Calu3 (cell line): ENCODE measurements at regions not wholly inside any gene's neighbourhood (a gene's known extent, or its start where the extent isn't known, plus 50 kb on each side); places are given as distances from the start of the nearest gene placed in this dataset.

Experiments used
- BruUV-seq: library from RNA; stranded (reverse); fragments of 400-500 nt; replicated peaks from 2 replicates; lab custom pipeline; 2021; lab: Mats Ljungman, UMichigan
- CTCF ChIA-PET: fragments of 300-600 bp; sonication (Branson Sonifier 250); formaldehyde crosslinking; loops from one replicate; lab custom pipeline; 2022; ENCODE audit warnings: antibody characterized with exemption; lab: Charles Lee
- DNase-seq: peaks from one replicate; pipeline ENCODE4 v3.0.0; 2022
- H3K27ac Mint-ChIP-seq: one replicate; pipeline ENCODE4 v1.8.0; 2022; ENCODE audit warnings: mixed read lengths; ENCODE audit not compliant: unreplicated experiment
- H3K27me3 Mint-ChIP-seq: one replicate; pipeline ENCODE4 v1.8.0; 2022; ENCODE audit warnings: mixed read lengths; ENCODE audit not compliant: unreplicated experiment
- H3K36me3 Mint-ChIP-seq: one replicate; pipeline ENCODE4 v1.8.0; 2022; ENCODE audit warnings: mild to moderate bottlenecking, moderate library complexity, mixed read lengths; ENCODE audit not compliant: insufficient read depth, unreplicated experiment
- H3K4me1 Mint-ChIP-seq: one replicate; pipeline ENCODE4 v1.8.0; 2022; ENCODE audit warnings: mild to moderate bottlenecking, low read depth, mixed read lengths; ENCODE audit not compliant: unreplicated experiment
- H3K4me3 Mint-ChIP-seq: one replicate; pipeline ENCODE4 v1.8.0; 2022; ENCODE audit warnings: mild to moderate bottlenecking, low read depth, moderate library complexity, mixed read lengths; ENCODE audit not compliant: unreplicated experiment
- H3K9me3 Mint-ChIP-seq: one replicate; pipeline ENCODE4 v1.8.0; 2022; ENCODE audit warnings: low read depth, mixed read lengths; ENCODE audit not compliant: unreplicated experiment
- CTCF ChIP-seq: fragments of 200-600 bp; IDR thresholded peaks from one replicate; pipeline ENCODE4 v1.8.0; 2022; ENCODE audit warnings: antibody characterized with exemption; ENCODE audit not compliant: unreplicated experiment
- intact Hi-C: fragments of 100-400 bp; cut with micrococcal nuclease; formaldehyde crosslinking; loops from one replicate; pipeline ENCODE4 v1.10.0; 2022; ENCODE audit not compliant: unreplicated experiment

GRCh38 chr2:144889348-144889747, 369.4 kb upstream of the ZEB2 start:
- Mint-ChIP-seq H3K27me3 (no peaks in the 10 kb centered on the region), H3K4me1 (no peaks in the 10 kb centered on the region), H3K9me3 (no peaks in the 10 kb centered on the region), H3K27ac (no peak overlapping the region), H3K4me3 (no peak overlapping the region), H3K36me3 (no peaks in the 10 kb centered on the region)
- intact Hi-C loops, result no loop called here
- DNase-seq, result no peak
- no peak for TF ChIP-seq CTCF
- CTCF ChIA-PET, result no interaction called here
- no TSS peak for BruUV-seq

GRCh38 chr2:144886862-144887261, 366.9 kb upstream of the ZEB2 start:
- DNase-seq, result no peak
- no TSS peak for BruUV-seq
- CTCF ChIA-PET, result no interaction called here
- Mint-ChIP-seq H3K27me3 (no peaks in the 10 kb centered on the region), H3K4me3 (no peak overlapping the region), H3K9me3 (no peaks in the 10 kb centered on the region), H3K36me3 (no peaks in the 10 kb centered on the region), H3K27ac (no peak overlapping the region), H3K4me1 (no peaks in the 10 kb centered on the region)
- no peak for TF ChIP-seq CTCF
- intact Hi-C loops, result no loop called here

GRCh38 chr2:144877893-144878292, 358.0 kb upstream of the ZEB2 start:
- Mint-ChIP-seq H3K27me3 (no peaks in the 10 kb centered on the region), H3K36me3 (no peaks in the 10 kb centered on the region), H3K4me1 (no peaks in the 10 kb centered on the region), H3K27ac (no peak overlapping the region), H3K9me3 (peaks cover 4% of the 10 kb centered on the region), H3K4me3 (no peak overlapping the region)
- TF ChIP-seq CTCF, result no peak
- intact Hi-C loops, result no loop called here
- CTCF ChIA-PET, result no interaction called here
- DNase-seq, result no peak
- BruUV-seq, result no TSS peak

- Mint-ChIP-seq H3K36me3 (no peaks in the 10 kb centered on the region), H3K4me1 (no peaks in the 10 kb centered on the region), H3K27me3 (no peaks in the 10 kb centered on the region), H3K27ac (no peak overlapping the region), H3K4me3 (no peak overlapping the region), H3K9me3 (no peaks in the 10 kb centered on the region)
- DNase-seq, result no peak
- intact Hi-C loops, result no loop called here
- TF ChIP-seq CTCF, result no peak
- CTCF ChIA-PET, result no interaction called here
- no TSS peak for BruUV-seq
Observed at GRCh38 chr2:144876013-144876412, 356.1 kb upstream of the ZEB2 start.
